OCI-M1 (cell line): ENCODE measurements at regions not wholly inside any gene's neighbourhood (a gene's known extent, or its start where the extent isn't known, plus 50 kb on each side); places are given as distances from the start of the nearest gene placed in this dataset.

Experiments
- DNase-seq: peaks from one replicate; lab custom pipeline; 2025; lab: John Stamatoyannopoulos, UW

DNA sequence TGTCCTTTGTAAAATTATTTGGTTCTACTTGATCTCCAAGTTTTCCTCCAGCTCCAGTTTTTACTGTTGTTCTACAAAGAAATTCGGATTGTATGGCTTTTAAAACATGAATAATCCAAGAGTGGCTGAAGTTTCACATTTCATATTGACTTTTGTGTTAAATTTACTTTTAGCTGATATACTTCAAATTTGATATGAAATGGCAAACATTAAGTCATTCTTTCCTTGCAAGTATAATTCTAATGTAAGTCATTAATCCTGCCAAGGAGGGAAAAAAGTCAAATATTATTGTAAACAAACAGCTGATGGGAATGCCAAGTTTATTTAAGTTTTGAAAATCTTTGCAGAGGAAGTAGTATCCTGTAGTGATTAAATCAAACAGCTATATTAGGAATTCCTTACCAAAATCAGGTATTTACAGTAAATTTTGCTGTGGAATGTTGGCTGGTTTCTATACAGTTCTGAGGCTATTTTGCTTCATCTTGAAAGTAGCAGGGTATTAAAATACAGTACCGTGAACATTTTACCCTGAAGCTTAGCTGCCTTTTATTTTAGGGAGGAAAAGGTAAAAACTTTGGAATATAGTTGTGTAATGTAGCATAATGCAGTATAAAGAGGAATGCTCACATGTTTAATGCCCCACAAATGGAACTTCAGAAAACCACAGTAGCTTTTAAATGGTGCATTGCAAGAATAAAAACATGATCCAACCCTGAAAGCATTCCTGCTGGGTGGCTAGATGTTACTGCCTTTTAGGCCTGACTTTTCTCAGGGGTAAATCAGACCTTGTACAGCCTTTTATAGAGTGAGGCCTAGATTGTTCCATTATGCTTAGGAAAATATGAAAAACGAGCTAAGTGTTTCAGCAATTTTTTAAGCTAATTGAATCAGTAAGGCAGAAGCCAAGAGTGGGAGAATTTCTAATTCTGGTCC is 62.7 kb upstream of the NT5C1B start:
- no peak for DNase-seq

DNA sequence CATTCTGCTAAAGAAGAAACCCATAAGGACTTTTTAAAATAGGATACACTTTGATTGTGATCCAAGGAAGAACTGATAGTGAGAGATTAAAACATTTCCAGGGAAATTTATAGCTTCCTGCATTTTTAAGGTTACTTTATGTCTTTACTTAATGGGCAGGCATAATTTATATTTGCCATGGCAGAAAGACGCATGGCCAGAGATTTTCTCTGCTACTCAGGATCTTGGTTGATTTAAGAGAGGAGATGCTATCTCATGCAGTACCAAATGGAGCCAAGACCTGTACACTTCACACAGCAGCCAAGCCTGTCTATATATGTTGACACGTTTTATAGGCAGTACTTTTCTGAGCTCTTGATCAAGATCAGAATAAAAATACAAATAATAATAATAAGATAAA is 60.9 kb upstream of the NT5C1B start:
- DNase-seq, result no peak

DNA sequence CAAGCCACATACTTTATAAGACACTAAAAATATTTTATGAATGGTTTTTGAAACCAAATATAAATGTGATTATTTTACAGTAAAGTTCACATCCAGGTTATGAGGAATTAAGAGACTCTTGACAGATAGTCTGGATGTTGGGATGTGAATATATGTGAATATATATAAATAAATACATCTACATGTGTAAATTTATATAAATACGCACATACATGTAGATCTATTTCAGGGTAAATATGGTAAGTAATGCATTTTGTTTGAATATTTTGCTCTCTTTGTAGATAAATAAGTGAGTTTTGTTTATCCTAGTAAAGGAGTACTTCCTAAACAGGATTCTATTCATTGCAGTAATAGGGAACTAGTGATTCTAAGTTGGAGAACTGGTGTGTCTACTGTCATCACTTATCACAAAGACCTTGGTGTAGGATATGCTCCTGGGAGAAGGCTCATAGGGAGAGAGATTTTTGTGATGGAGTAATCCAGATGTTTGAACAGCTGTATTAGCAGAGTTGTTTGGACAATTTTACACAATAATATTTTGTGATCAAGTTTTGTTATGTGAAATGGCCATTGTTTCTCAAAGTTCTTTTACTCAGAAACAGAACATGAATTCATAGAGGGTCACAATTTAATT is 60.2 kb upstream of the NT5C1B start:
- no peak for DNase-seq

DNA sequence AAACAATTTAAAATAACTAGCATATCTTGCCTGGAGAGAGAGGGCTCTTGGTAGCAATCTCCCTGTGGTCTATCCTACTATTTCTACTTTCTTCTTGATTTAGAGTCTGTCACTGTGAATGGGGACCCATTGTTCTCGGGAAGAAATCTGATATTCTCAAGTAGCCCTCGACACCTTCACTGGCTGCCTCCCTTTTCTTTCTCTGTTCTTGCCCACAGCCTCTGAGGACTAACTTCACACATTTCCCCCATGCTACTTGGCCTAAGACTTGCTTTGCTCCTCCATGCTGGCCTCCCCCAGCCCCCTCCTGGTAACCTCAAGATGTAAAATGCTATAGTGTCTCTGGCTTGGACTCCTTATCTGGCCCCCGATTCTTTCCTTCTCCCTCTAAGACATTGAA is 58.8 kb upstream of the NT5C1B start:
- no peak for DNase-seq

- DNase-seq, result no peak
These were observed 58.4 kb upstream of the NT5C1B start for GRCh38 chr2:18647731-18648130.

GRCh38 chr2:18645315-18645714 is 55.9 kb upstream of the NT5C1B start:
- no peak for DNase-seq

- DNase-seq, result no peak
These were observed 54.7 kb upstream of the NT5C1B start for GRCh38 chr2:18644115-18644462.

- no peak for DNase-seq
These were observed 54.2 kb upstream of the NT5C1B start for GRCh38 chr2:18643326-18644114.

DNA sequence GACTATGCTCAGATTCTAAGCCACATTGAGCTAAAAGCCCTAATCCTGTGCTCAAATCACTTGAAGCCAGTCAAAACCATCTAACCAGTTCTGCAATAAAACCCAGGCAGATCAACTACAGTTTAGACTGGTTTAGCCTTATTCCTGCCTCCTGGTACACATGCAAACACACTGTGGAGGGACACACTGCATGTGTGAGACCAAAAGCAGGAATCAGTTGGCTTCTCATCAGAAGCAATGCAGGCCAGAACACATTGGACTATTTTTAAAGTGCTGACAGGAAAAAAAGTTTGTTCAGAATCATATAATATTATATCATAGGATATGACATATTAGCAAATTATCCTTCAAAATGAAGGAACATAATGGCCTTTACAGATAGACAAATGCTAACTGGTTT is 52.5 kb upstream of the NT5C1B start:
- DNase-seq, result no peak

- DNase-seq, result no peak
These were observed 50.5 kb upstream of the NT5C1B start for GRCh38 chr2:18639756-18640453.
